ENCODE measurements at regions not wholly inside any gene's neighbourhood (a gene's known extent, or its start where the extent isn't known, plus 50 kb on each side); places are given as distances from the start of the nearest gene placed in this dataset.

DNA sequence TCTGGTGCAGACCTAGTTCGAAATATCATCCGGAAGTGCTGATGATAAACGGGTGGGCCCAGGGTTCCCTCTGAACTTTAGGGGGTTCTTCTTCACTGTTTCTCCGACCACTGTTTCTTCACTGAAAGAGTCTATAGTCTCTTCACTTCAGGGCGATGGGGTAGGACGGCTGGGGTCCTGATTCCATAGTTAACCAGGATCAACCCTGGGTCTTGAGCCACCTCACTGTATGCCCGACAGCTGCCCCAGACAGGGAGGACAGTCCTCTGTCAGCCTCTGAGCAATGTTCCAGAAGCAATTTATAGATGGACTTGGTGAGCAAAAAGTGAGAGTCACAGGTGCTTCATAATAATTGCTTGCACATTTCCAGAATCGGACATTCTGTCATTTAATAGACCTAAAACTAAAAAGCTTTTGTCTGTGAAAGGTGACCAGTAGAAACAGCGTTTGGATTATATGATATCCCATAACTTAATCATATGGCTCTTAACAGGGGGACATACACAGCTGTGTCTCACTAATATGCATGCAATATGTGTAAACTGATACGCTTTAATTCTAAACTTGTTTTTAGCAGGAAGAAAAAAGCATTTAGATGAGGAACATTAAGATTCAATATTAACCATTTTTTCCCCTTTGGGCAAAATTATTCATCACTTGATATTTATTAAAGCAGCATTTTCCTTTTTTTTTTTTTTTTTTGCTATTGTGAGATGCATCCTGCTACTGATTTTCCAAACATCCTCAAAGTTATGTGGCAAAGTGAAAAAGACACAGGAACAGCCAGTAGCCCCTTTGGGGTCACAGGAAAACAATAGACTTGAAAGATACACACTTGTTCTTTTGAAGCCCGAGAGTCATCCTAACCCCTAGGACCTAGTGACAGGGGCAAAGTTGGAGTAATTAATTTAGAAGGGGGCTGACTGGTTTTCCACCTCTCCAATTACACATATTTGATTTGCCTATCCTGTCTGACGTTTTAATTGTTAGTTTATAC lies 277.0 kb downstream of the ZNF536 start:
- H3K36me3 ChIP-seq (ENCODE audit: control insufficient read depth, insufficient read depth, low read length) = no peaks in the 10 kb centered on the region
- TF ChIP-seq CTCF (IDR thresholded peaks at IDR 0.05; ENCODE audit: insufficient read depth, low read length, poor library complexity, severe bottlenecking) = no peak
- no peaks in the 10 kb centered on the region for H3K27me3 ChIP-seq (ENCODE audit: control insufficient read depth, insufficient read depth, low read length)
- no peak for DNase-seq (ENCODE audit: low read depth)
- H3K4me3 ChIP-seq (ENCODE audit: low read depth, low read length) = no peak overlapping the region

GRCh38 chr19:30647891-30648720 lies 275.9 kb downstream of the ZNF536 start:
- Histone ChIP-seq H3K36me3 (ENCODE audit: control insufficient read depth, insufficient read depth, low read length) (no peaks in the 10 kb centered on the region), H3K4me3 (ENCODE audit: low read depth, low read length) (no peak overlapping the region), H3K27me3 (ENCODE audit: control insufficient read depth, insufficient read depth, low read length) (no peaks in the 10 kb centered on the region)
- DNase-seq (ENCODE audit: low read depth) = no peak
- peak; percentile 17 for TF ChIP-seq CTCF (IDR thresholded peaks at IDR 0.05; ENCODE audit: insufficient read depth, low read length, poor library complexity, severe bottlenecking)

DNA sequence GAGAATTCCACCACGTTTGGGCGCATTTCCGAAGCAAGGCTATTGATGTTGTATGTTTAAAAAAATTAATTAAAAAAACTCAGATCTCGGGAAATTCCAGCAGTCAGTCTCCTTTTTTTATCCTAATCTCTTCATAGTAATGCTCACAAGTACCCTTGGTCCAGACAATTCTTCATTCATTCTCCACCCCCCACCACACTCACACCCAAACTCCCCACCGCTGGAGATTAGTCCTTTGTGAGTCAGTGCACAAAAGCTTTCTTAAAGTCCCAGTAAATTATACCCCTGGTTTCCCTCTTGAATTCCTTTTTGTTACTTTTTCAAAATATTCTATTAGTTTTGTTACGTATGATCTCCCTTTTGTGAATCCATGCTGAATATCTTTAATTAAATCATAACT lies 274.6 kb downstream of the ZNF536 start:
- no peaks in the 10 kb centered on the region for H3K27me3 ChIP-seq (ENCODE audit: control insufficient read depth, insufficient read depth, low read length)
- H3K4me3 ChIP-seq (ENCODE audit: low read depth, low read length) = no peak overlapping the region
- DNase-seq (ENCODE audit: low read depth) = no peak
- H3K36me3 ChIP-seq (ENCODE audit: control insufficient read depth, insufficient read depth, low read length) = no peaks in the 10 kb centered on the region
- TF ChIP-seq CTCF (IDR thresholded peaks at IDR 0.05; ENCODE audit: insufficient read depth, low read length, poor library complexity, severe bottlenecking) = no peak

DNA sequence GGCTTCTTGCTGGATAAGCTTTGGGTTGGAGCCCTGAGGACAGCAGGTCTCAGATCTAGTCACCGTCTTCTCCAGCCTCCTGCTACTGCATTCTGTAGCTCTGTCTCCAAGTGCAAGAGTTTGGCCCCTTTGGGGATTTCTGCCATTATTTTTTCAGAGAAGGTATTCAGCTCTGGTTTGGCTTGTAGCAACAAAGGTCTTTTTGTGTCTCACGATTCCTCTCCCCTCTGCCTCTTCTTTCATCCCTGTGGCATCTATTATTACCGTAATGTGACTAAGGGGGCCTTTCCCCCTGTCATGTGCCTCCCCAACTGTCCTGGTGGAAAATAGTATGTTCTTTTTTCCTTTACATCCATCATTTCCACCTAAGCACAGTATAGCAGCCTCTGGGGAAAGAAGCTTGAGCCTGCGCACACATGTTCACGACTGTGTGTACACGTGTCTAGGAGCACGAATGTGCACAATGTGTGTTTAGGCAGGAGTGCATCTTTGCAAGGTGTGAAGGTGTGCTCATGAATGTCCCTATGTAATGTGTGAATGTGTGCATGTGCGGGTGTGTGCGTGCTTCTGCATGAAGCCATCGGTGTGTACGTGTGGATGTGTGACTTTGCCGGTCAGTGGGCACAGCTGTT lies 273.9 kb downstream of the ZNF536 start:
- TF ChIP-seq CTCF (IDR thresholded peaks at IDR 0.05; ENCODE audit: insufficient read depth, low read length, poor library complexity, severe bottlenecking) = no peak
- no peaks in the 10 kb centered on the region for H3K27me3 ChIP-seq (ENCODE audit: control insufficient read depth, insufficient read depth, low read length)
- no peak overlapping the region for H3K4me3 ChIP-seq (ENCODE audit: low read depth, low read length)
- no peaks in the 10 kb centered on the region for H3K36me3 ChIP-seq (ENCODE audit: control insufficient read depth, insufficient read depth, low read length)
- no peak for DNase-seq (ENCODE audit: low read depth)

DNA sequence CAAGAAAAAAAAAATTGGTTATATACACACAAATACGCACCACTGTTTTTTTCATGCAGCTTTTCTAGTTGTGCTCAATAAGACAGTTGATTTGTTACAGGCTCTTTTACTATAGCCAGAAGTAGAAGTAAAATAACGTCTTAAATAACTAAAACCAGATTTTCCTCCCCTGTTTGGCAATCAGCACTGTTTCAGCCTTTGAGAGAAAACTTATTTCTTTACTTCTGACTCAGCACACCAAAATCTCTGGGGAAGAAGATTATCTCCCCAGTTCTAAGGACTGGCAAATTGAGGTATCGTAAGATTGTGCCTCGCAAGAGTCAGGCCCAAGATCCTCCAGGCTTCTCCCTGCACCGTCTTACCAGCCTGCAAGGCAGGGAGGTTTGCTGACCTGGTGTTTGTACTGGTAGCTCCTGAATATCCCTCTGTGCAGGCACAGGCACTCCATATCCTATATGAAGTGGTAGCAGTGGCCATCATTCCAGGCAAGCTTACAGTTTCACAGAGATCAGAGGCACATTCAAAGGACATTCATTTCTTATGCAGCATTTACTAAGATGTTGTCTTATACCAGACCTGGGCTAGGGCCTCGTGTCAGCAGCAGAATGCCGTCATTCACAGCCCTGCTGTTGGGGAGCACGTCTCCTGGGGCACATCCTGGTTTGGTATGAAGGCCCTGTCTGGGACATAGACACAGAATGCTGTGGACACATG lies 268.2 kb downstream of the ZNF536 start:
- no peak for DNase-seq (ENCODE audit: low read depth)
- Histone ChIP-seq H3K4me3 (ENCODE audit: low read depth, low read length) (no peak overlapping the region), H3K27me3 (ENCODE audit: control insufficient read depth, insufficient read depth, low read length) (no peaks in the 10 kb centered on the region), H3K36me3 (ENCODE audit: control insufficient read depth, insufficient read depth, low read length) (no peaks in the 10 kb centered on the region)
- TF ChIP-seq CTCF (IDR thresholded peaks at IDR 0.05; ENCODE audit: insufficient read depth, low read length, poor library complexity, severe bottlenecking) = no peak

Measured in kidney epithelial cell (primary cell).